ENCODE measurements at regions not wholly inside any gene's neighbourhood (a gene's known extent, or its start where the extent isn't known, plus 50 kb on each side); places are given as distances from the start of the nearest gene placed in this dataset.

GRCh38 chr17:73987395-73987794, 216.1 kb upstream of the RPL38 start:
- TF ChIP-seq NFRKB (IDR thresholded peaks at IDR 0.05): no peak
- no peak for TF ChIP-seq FOXA1 (IDR thresholded peaks at IDR 0.05)

All from HEK293T (cell line).